Midbrain (tissue), 1 donor: ENCODE measurements at regions not wholly inside any gene's neighbourhood (a gene's known extent, or its start where the extent isn't known, plus 50 kb on each side); places are given as distances from the start of the nearest gene placed in this dataset.
"Not testable (repeated sequence)": the region's sequence is repeated elsewhere in the genome, so short reads cannot be mapped to it uniquely, and the experiment has no call there.

Experiments
- DNase-seq: peaks from one replicate; lab custom pipeline; 2025; lab: John Stamatoyannopoulos, UW

GRCh38 chr11:29050962-29051361 is 942.8 kb downstream of the METTL15 start:
- DNase-seq, result not testable (repeated sequence)

GRCh38 chr11:29040489-29040888 is 932.3 kb downstream of the METTL15 start:
- DNase-seq, result no peak

GRCh38 chr11:29032384-29033149 is 924.4 kb downstream of the METTL15 start:
- no peak for DNase-seq

- no peak for DNase-seq
These were observed 921.3 kb downstream of the METTL15 start for GRCh38 chr11:29029452-29029851.

GRCh38 chr11:29027436-29027835 is 919.2 kb downstream of the METTL15 start:
- no peak for DNase-seq

- DNase-seq, result no peak
These were observed 918.1 kb downstream of the METTL15 start for GRCh38 chr11:29026286-29026685.

- DNase-seq, result no peak
These were observed 916.8 kb downstream of the METTL15 start for GRCh38 chr11:29025001-29025400.

GRCh38 chr11:29024386-29024785 is 916.2 kb downstream of the METTL15 start:
- no peak for DNase-seq

GRCh38 chr11:29023761-29024160 is 915.6 kb downstream of the METTL15 start:
- no peak for DNase-seq

- no peak for DNase-seq
These were observed 914.5 kb downstream of the METTL15 start for GRCh38 chr11:29022676-29023075.

- DNase-seq, result no peak
These were observed 911.9 kb downstream of the METTL15 start for GRCh38 chr11:29019960-29020683.

GRCh38 chr11:29018631-29019030 is 910.4 kb downstream of the METTL15 start:
- DNase-seq, result no peak

- DNase-seq, result no peak
These were observed 909.8 kb downstream of the METTL15 start for GRCh38 chr11:29017941-29018340.

- DNase-seq, result no peak
These were observed 904.3 kb downstream of the METTL15 start for GRCh38 chr11:29012507-29012906.

- no peak for DNase-seq
These were observed 901.2 kb downstream of the METTL15 start for GRCh38 chr11:29009426-29009825.

- DNase-seq, result no peak
These were observed 900.3 kb downstream of the METTL15 start for GRCh38 chr11:29008481-29008880.

GRCh38 chr11:29006668-29007067 is 898.5 kb downstream of the METTL15 start:
- DNase-seq, result no peak

- DNase-seq, result no peak
These were observed 897.3 kb downstream of the METTL15 start for GRCh38 chr11:29005401-29005980.

- no peak for DNase-seq
These were observed 894.6 kb downstream of the METTL15 start for GRCh38 chr11:29002816-29003215.

GRCh38 chr11:28999620-29000019 is 891.4 kb downstream of the METTL15 start:
- DNase-seq, result no peak

GRCh38 chr11:28992996-28993395 is 884.8 kb downstream of the METTL15 start:
- DNase-seq, result no peak

GRCh38 chr11:28984231-28984630 is 876.0 kb downstream of the METTL15 start:
- no peak for DNase-seq

- no peak for DNase-seq
These were observed 875.6 kb downstream of the METTL15 start for GRCh38 chr11:28983780-28984179.
